ENCODE measurements at regions not wholly inside any gene's neighbourhood (a gene's known extent, or its start where the extent isn't known, plus 50 kb on each side); places are given as distances from the start of the nearest gene placed in this dataset.
"Not testable (repeated sequence)": the region's sequence is repeated elsewhere in the genome, so short reads cannot be mapped to it uniquely, and the experiment has no call there.

DNA sequence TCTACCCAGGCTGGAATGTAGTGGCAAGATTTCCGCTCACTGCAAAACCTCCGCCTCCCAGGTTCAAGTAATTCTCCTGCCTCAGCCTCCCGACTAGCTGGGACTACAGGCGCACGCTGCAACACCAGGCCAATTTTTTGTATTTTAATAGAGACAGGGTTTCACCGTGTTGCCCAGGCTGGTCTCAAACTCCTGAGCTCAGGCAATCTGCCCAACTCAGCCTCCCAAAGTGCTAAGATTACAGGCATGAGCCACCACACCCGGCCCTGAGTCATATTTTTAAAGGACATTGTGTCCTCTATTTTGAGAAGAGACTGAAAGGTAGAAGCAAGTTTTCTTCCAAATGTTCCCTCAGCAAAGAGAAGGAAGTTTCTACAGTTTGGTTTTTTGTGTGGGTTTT lies 227.1 kb downstream of the KCTD12 start:
- not testable (repeated sequence) for DNase-seq (ENCODE audit: low spot score)

DNA sequence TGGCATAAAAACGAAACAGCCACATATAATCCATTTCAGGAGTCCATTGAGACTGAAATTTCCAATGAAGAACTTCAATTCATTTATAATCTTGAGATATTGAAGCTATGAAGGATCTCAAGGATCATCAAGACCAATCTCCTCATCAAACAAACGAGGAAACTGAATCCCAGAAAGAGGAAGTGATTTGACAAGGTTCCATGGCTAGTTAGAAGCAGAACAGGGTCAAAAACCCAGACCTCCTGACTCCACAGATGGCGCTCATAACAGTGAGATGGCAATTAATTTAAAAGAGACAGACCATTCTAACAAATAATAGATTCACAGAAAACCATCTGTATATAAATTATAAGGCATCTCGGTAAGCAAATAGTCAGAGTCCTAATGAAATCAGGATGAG lies 229.7 kb downstream of the KCTD12 start:
- DNase-seq (ENCODE audit: low spot score) = no peak

DNA sequence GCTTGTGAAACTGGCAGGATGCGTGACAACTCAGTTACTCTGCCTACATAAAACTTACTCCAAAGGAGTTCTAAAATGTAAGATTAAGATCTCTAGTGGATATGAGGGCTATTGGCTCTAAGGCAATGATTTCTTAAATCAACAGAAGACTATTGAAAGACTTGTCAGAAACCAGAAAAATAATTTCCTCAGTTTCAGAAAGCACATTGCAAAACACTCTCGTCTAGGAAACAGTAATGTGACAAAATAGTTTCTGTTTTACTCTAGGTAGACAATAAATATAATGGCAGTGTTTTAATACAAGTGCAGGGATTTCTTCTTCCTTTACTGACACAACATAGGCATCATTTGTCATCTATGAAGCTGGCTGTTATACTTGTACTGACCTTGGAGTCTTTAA lies 230.1 kb downstream of the KCTD12 start:
- no peak for DNase-seq (ENCODE audit: low spot score)

DNA sequence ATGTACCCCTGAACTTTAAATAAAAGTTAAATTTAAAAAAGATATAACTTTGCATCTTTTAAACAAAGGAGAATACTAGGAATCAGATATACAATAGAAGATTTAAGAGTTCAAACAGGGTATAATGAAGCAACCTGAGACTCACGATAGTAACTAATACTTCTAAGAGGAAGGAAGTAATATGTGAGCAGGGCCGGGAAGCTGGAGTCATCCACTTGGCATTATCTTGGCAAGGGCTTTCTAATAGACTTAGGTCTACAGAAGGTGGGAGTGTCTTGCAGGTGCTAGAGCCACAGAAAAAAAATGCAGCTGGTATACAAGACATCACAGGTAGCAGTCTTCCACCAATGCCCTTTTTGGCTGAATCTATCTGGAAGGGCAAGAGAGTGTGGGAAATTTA lies 231.9 kb downstream of the KCTD12 start:
- DNase-seq (ENCODE audit: low spot score) = no peak

DNA sequence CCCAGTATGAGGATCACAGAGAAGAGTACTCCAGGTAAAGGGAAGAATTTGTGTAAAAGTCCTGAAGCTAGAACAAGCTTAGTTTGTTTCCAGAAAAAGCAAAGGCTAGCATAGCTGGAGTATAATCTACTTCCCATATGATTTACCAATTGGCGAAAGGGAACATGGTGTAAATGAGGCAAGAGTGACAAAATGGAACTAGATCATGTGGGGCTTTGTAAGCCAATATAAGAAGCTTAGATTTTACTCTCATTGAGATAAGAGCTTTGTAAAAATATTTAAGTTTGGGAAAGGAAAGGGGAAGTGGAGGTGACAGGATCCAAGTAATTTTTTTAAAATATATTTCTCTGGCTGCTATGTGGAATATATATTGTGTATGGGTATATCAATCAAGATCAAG lies 234.9 kb downstream of the KCTD12 start:
- no peak for DNase-seq (ENCODE audit: low spot score)

DNA sequence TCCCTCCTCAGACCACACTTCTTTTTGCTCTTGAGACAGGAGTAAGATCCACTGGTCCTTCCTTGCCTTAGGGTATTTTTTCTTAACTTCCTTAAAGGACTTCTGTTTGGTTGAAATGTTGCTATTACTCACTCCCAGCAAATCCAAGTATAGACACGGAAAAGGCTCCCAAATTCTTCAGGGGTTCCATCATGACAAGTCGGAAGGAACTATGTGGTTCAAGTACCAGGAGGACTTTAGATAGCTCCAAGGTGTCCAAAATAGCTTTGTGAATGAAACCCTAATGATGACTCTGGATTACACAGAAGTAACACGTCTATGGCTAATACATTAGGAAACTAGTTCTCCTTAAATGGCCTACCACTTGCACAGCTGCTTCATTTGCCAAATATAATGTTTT lies 238.7 kb downstream of the KCTD12 start:
- DNase-seq (ENCODE audit: low spot score) = no peak

DNA sequence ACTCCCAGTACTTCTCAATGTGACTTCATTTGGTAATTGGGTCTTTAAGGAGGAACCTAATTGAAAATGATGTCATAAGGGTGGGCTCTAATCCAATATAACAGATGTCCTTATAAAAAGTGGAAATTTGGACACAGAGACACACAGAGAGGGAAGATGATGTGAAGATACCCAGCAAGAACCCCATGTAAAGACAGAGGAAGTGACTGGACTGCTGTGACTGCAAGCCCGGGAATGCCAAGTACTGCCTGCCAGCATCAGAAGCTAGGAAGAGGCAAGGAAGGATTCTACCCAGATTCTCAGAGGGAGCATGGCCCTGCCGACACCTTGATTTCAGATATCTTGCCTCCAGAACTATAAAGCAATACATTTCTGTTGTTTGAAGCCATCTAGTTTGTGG lies 239.3 kb downstream of the KCTD12 start:
- no peak for DNase-seq (ENCODE audit: low spot score)

DNA sequence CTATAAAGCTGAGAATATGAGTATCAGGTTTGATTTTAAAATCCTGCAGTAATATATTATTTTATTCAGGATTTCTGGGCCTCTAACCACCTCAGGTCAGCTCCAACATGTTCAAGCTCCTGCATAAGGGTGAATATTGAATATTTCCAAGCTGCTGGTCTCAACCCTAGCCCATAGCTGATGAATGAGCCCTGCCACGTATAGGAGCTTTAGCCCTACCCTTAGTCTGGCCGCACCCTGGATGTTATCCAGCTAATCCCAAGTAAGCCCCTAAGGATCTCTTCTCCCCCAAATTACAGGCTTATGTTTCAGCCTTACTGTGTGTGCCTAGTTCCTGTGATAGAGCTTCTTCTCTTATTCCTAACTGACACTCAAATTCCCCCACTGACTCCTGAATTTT lies 240.6 kb downstream of the KCTD12 start:
- no peak for DNase-seq (ENCODE audit: low spot score)

DNA sequence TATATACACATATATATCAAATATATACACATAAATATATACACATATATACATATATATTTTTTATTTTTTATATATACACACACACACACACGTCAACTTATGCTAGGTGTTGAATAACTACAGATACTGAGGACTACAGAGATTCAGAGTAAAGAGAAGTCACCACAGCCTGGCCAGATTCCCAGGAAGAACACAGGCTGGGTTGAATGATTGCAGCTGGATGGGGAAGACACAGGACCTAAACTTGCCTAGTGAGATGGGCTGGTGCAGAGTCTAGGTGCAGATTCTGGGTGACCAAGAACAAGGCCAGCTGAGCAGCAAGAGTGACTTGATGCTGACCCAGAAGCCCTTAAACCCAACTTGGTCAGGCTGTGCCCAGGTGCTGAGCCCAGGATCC lies 241.3 kb downstream of the KCTD12 start:
- DNase-seq (ENCODE audit: low spot score) = no peak

DNA sequence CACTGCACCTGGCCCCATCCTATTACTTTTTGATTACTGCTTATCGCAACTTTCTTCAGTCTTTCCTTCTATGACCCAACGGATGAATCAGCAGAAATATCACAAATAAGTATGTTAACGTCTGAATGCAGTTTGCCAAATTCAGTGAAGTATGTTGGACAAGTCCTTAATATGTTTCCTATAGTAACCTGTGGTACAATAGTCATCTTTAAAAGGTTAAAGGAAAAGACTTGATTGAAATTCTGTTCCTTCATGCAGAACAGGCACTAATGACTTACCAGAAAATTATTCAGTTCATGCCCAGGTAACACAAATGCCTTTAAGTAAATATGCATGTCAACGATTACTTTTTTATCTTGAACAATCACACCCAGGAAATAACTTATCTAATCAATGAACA lies 242.6 kb downstream of the KCTD12 start:
- DNase-seq (ENCODE audit: low spot score) = no peak

DNA sequence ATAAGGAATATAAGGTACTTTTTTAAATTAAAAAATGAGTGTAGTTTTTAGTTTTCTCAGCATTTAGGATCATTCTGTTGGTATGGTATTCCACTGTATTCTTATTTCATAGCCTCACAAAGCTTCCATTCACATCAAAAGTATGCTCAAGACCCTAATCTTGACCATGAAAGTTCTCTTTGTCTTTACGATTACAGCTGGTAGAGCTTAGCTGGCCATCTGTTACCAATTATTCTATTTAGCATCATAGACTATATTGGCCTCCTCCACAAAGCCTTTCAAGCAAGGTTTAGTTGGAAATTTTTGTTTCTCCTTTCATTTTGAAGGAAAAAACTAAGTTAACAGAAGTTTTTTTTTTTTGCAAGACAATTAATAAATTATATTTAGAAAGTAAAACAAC lies 245.1 kb downstream of the KCTD12 start:
- DNase-seq (ENCODE audit: low spot score) = no peak

DNA sequence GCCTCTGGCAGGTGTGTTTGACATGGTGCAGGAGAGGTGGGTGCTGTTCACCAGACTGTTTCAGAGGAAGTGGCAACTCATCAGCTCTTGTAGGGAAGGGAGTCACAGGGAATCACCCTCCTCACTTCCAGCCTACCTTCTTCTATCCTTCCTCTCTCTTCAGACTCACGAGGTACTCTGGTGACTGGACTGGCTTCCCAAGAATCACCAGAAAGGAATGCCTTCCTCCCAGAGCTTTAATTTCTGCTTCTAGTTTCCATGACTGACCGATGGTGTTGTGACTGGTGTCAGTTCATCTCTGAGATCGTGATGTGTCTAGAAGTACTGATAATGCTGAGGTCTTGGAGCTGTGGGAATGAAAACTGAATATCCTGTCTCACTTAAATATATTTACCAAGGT lies 247.3 kb downstream of the KCTD12 start:
- DNase-seq (ENCODE audit: low spot score) = no peak

DNA sequence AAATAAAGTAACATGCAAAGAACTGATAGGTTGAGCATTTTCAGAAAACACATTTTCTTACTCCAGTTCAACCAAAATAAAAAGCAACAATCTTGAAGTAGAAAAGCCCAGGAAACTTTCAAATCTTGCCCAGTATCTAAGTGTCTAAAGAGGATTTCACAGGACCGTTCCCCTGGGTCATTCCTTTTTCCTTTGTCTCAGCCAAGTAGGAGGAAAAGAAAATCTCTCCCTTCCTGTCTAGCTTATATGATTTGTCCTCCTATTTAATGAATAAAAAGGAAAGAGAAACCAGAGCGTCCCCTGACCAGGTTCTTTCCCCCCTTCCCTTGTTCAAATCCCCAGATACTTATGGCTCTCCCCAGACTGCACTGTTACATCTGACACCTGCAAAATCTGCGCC lies 248.0 kb downstream of the KCTD12 start:
- no peak for DNase-seq (ENCODE audit: low spot score)

DNA sequence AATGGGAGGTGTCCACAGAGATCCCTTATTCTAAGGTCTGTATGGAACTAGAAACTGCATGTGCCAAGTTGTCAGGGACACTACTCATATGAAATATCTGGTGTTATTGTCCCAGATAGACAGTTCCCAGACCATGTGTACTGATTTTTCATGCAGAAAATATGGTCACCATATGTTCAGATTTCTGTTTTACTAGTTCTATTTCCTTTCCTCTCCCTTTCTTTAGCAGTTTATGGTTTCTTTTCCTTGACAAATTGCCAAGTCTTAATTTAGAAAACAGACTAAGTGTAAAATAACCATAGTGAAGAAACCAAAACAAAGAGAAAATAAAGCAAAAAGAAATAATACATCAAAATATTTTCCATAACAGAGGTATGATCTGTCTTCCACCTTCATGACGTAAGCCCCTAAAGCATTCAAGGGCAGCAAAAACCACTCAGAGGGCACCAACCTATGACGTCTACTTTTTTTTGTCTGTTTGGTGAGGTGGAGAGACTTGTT lies 248.5 kb downstream of the KCTD12 start:
- DNase-seq (ENCODE audit: low spot score) = no peak

DNA sequence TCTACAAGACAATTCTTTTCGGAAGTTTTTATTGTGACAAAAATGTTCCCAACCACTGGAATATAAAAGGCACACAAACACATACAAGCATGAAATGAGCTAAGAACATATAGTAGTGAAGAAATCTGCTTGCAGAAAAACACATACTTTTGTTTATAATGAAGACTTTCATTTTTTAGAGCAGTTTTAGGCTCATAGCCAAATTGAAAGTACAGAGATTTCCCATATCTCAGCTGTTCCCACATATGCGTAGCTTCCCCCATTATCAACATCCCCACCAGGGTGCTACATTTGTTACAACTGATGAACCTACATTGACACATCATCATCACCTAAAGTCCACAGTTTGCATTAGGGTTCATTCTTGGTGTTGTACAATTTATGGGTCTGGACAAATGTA lies 249.4 kb downstream of the KCTD12 start:
- DNase-seq (ENCODE audit: low spot score) = no peak

DNA sequence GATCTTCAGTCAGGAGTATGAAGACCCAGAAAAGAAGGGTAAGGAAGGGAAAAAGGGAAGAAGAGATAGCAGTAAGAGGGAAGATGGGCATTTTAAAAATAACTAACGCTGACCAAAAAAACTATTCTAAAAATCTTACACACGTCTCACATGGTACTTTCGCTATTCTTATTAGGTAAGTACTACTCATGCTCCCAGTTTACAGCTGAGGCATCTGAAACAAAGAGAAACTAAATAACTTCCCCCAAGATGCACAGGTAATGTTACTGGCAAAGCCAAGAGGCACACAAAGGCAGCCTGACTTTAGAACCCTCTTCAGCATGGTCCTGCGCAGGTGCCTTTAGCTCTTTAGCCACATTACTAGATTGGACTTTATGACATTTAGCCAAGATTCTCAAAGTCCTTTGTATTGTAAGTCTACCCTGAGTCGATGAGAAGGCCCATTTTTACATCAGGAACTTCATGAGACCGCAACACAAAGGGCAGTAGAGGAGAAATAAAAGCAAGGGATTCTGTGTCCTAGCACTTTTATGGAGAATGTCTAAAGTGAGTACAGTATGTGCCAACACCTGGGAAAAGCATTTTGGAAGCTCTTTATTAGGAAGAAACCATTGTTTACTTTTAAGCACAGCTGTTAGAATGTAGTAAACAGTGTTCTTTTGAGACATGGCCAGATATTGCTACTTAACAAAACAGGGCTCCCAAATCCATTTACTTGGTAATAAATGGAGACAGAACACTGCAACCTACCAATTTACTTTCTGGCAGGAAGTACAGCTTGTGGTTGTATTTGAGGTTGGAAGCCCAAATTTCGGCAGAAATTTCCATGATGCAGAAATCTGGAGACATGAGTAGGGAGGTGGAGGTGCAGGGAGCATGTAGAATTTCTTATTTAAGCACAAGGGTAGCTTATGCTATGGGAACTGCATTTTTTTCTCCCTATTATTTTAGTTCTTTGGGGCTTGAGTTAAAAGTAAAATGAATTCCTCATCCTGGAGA lies 250.7 kb downstream of the KCTD12 start:
- no peak for DNase-seq (ENCODE audit: low spot score)

DNA sequence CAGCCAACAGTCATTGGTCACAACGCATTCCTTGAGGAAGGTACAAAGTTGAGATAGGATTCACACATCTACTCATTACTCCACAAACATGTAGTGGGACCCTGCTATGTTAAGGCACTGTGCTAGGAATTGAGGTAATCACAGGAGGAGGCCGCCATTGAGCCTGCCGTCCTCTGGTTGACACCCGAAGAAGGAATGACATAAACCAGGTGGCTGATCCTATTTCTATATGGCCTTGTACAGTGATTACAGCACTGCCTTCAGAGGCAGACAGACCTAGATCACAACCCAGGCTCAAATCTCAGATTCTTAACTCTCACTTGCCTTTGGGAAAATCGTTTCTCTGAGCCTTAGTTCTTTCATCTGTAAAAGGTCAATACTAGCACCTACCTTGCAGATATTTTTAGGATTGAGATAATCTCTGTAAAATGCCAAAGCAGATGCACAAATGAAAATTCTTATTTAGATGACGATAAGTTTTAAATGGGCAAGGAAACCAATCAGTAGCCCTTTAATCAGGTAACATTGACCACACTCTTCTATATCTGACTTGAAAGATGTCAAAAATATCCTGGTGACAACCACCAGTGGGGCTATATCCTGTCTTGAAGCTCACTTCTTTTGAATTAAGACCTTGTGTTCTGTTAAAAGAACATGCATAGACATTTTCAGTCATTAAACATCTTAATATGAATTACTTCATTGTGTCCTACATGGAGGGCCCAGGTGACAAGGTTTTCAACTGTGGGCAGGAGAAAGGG lies 251.6 kb downstream of the KCTD12 start:
- DNase-seq (ENCODE audit: low spot score) = no peak

DNA sequence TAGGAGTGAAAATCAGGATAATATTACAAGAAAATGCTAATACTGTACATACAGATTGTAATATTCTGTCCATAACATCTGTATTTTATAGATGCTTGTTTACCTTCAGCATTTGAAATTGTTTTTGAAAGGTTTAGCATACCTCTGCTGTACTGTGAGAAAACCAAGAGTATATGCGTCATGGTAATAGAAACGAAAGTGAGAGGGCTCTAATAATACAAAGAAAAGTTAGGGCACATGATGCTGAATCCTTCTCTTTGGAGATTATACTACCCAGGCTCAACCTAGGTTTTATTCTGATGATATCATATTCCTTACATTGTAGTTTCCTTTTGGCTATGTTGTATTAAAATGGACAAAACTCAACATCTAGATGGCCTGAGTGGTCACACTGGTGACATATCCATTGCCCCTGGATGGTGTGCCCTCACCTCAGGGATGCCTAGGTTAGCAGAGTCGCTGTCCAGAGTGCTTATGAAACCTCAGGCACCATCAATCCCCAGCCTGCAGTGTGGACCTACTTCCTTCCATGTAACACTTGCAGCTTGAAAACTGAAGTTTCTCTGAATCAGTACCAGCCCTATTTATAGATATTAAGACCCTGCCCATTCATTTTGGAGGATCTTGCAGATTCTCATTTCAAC lies 253.7 kb downstream of the KCTD12 start:
- no peak for DNase-seq (ENCODE audit: low spot score)

DNA sequence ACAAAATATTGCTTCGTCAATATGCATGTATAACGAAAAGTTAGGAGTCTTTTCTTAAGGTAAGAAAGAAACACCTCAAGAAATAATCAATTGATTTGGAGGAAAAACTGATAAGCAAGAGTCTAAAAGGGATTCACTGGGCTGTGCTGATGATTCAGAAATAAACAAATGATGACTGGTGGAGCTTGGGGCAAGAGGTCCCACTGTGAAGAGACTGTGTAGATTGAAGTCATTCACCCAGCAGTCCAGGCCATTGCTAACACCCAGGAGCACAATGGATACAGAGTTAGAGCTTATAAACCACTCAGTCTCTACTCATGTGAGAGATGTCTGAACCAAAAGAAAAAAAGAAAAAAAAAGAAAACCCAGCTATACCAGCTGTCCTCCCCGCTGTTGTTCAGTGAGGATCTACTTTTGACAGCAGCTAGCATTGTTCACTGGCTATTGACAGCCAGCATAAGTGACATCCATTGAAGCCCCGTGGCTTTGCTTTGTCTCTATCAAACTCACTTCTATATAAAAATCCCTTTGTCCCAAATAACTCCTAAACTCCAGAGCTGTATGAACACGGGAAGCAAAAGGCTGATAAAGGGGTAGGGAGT lies 255.5 kb downstream of the KCTD12 start:
- DNase-seq (ENCODE audit: low spot score) = no peak

DNA sequence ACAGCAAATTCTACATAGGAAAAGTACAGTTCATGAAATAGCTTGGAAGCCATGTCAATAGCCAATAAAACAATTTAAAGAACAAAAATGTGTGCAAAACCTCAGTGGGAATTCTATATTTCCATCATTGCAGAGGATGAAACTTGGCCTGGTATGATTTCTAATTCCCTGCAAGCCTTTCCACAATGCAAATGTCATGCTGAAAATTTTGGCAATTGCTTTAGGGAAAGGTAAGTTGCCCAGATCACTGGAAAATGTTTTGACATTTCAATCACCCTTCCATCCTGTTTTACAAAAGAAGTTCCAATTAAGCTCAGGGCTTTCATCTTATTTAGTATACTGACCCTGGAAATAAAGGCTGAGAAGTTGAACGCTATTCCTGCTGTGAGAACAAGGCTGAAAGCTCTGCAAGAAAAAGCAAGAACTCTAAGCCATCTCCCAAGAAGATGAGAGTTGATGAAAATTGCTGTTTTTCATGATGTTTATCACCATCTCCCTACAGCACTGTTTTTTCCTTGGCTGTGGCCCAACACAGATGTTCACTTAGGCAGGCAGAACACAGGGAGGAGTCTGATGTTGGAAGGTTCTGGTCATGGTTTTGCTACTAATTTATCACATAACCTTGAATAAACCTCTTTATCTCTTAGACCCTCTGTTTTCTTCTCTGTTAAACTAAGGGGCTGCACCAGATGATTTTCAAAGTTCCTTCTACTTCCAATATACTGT lies 263.7 kb downstream of the KCTD12 start:
- DNase-seq (ENCODE audit: low spot score) = no peak

DNA sequence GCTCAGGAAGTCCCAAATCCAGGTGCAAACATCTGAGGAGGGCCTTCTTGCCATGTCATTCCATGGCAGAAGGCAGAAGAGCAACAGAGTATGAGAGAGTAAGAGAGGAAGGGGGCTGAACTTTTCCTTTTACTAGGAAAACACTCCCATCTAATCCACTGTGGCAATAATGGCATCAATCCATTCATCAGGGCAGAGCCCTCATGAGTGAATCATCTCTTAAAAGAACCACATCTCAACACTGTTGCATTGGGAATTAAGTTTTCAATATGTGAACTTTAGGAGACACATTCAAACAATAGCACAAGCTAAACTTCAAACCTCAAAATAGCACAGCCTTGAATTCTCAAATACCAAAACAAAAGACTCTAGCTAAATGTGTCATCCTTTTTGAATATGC lies 264.5 kb downstream of the KCTD12 start:
- no peak for DNase-seq (ENCODE audit: low spot score)
